H1 (cell line): ENCODE measurements at regions not wholly inside any gene's neighbourhood (a gene's known extent, or its start where the extent isn't known, plus 50 kb on each side); places are given as distances from the start of the nearest gene placed in this dataset.

Experiments
- ASH2L ChIP-seq: fragments of 200-600, 300-600 bp; sonication (generic); IDR thresholded peaks from one replicate; pipeline ENCODE4 v1.7.1; 2017; ENCODE audit warnings: low read length
- CHD7 ChIP-seq: fragments of 300-600 bp; sonication (generic); IDR thresholded peaks from 2 replicates; pipeline ENCODE4 v1.7.1; 2012; ENCODE audit warnings: low read length, moderate library complexity, mild to moderate bottlenecking, inconsistent platforms; ENCODE audit not compliant: insufficient replicate concordance
- NANOG ChIP-seq: IDR thresholded peaks from 2 replicates; pipeline ENCODE4 v1.6.1; 2011; ENCODE audit warnings: low read length, low read depth, mild to moderate bottlenecking, inconsistent platforms; ENCODE audit not compliant: insufficient read depth, poor library complexity, severe bottlenecking

- no peak for TF ChIP-seq CHD7
- no peak for TF ChIP-seq NANOG
- TF ChIP-seq ASH2L, result no peak
Observed at GRCh38 chr2:21270083-21270491, 146.3 kb downstream of the TDRD15 start (continued).
